ENCODE measurements at regions not wholly inside any gene's neighbourhood (a gene's known extent, or its start where the extent isn't known, plus 50 kb on each side); places are given as distances from the start of the nearest gene placed in this dataset.

- no peak overlapping the region for H3K27ac ChIP-seq (ENCODE audit: low read length)
- WGBS (ENCODE audit: insufficient coverage): no CpG with 5 or more reads among the region's 2 CpGs
- H3K4me1 ChIP-seq (ENCODE audit: control insufficient read depth, insufficient read depth, low read length): peaks cover 4% of the 10 kb centered on the region
- no peaks in the 10 kb centered on the region for H3K27me3 ChIP-seq (ENCODE audit: control insufficient read depth, insufficient read depth, low read length)
- no peak for DNase-seq
- H3K36me3 ChIP-seq (ENCODE audit: control insufficient read depth, insufficient read depth, low read length): no peaks in the 10 kb centered on the region
- no peaks in the 10 kb centered on the region for H3K9me3 ChIP-seq (replicated peaks; ENCODE audit: control insufficient read depth, low read depth, low read length)
- H3K4me3 ChIP-seq (ENCODE audit: low read length): no peak overlapping the region
Observed at GRCh38 chr10:63773962-63774361, 252.8 kb downstream of the REEP3 start.

DNA sequence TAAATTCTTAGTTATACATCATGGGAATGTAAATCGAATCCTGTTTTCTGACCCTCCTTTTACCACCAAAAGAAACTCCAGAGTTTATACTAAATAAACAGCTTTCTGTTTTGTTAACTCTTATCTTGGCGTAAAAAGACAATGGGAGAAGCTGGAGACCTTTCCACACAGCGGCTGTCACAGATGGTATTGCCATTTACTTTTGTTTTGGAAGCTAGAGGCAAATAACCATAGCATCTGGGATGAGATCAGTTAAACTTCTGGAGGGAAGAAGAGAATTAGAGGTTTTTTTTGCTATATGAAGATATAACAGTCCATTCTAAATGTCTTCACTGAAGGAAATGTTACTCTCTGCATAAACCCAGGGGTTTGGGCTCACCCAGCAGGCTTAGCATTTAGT lies 258.9 kb downstream of the REEP3 start:
- no peaks in the 10 kb centered on the region for H3K27me3 ChIP-seq (ENCODE audit: control insufficient read depth, insufficient read depth, low read length)
- H3K4me3 ChIP-seq (ENCODE audit: low read length): no peak overlapping the region
- H3K4me1 ChIP-seq (ENCODE audit: control insufficient read depth, insufficient read depth, low read length): peaks cover 4% of the 10 kb centered on the region
- WGBS (ENCODE audit: insufficient coverage): no CpG with 5 or more reads among the region's 3 CpGs
- H3K36me3 ChIP-seq (ENCODE audit: control insufficient read depth, insufficient read depth, low read length): no peaks in the 10 kb centered on the region
- DNase-seq: peak; percentile 85
- peak overlapping the region; percentile 47 for H3K27ac ChIP-seq (ENCODE audit: low read length)
- H3K9me3 ChIP-seq (replicated peaks; ENCODE audit: control insufficient read depth, low read depth, low read length): no peaks in the 10 kb centered on the region

GRCh38 chr10:63781226-63781625 lies 260.0 kb downstream of the REEP3 start:
- no peaks in the 10 kb centered on the region for H3K36me3 ChIP-seq (ENCODE audit: control insufficient read depth, insufficient read depth, low read length)
- 100% methylated on average over 1 of the region's 3 CpGs for WGBS (ENCODE audit: insufficient coverage)
- no peaks in the 10 kb centered on the region for H3K4me1 ChIP-seq (ENCODE audit: control insufficient read depth, insufficient read depth, low read length)
- H3K27ac ChIP-seq (ENCODE audit: low read length): no peak overlapping the region
- DNase-seq: no peak
- no peak overlapping the region for H3K4me3 ChIP-seq (ENCODE audit: low read length)
- H3K27me3 ChIP-seq (ENCODE audit: control insufficient read depth, insufficient read depth, low read length): no peaks in the 10 kb centered on the region
- no peaks in the 10 kb centered on the region for H3K9me3 ChIP-seq (replicated peaks; ENCODE audit: control insufficient read depth, low read depth, low read length)

DNA sequence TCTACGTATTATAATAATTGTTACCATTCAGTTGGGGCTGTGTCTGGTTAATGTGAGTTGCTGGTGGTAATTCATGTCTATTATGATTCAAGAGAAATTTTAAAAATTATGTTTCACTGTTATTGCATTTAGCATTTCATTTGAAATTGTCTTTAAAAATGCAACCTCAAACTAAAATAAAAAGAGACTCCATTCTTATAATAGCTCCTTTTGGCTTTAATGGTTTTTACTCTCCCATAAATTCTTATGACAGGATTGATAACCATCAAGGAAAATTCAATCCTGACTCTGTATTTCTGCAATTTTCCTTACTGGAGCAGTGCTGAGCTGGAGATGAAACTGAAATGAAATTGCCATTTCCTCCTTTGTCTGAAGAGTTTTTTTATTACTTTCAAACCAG lies 262.7 kb downstream of the REEP3 start:
- Histone ChIP-seq H3K4me3 (ENCODE audit: low read length) (no peak overlapping the region), H3K4me1 (ENCODE audit: control insufficient read depth, insufficient read depth, low read length) (peaks cover 2% of the 10 kb centered on the region), H3K27me3 (ENCODE audit: control insufficient read depth, insufficient read depth, low read length) (no peaks in the 10 kb centered on the region), H3K36me3 (ENCODE audit: control insufficient read depth, insufficient read depth, low read length) (no peaks in the 10 kb centered on the region), H3K27ac (ENCODE audit: low read length) (no peak overlapping the region), H3K9me3 (replicated peaks; ENCODE audit: control insufficient read depth, low read depth, low read length) (no peaks in the 10 kb centered on the region)
- no CpG with 5 or more reads among the region's 1 CpG for WGBS (ENCODE audit: insufficient coverage)
- no peak for DNase-seq

- H3K27ac ChIP-seq (ENCODE audit: low read length): no peak overlapping the region
- no peaks in the 10 kb centered on the region for H3K36me3 ChIP-seq (ENCODE audit: control insufficient read depth, insufficient read depth, low read length)
- WGBS (ENCODE audit: insufficient coverage): 54% methylated on average over 2 of the region's 3 CpGs
- peaks cover 2% of the 10 kb centered on the region for H3K4me1 ChIP-seq (ENCODE audit: control insufficient read depth, insufficient read depth, low read length)
- H3K27me3 ChIP-seq (ENCODE audit: control insufficient read depth, insufficient read depth, low read length): no peaks in the 10 kb centered on the region
- peaks cover 2% of the 10 kb centered on the region for H3K9me3 ChIP-seq (replicated peaks; ENCODE audit: control insufficient read depth, low read depth, low read length)
- peak; percentile 18 for DNase-seq
- no peak overlapping the region for H3K4me3 ChIP-seq (ENCODE audit: low read length)
Observed at GRCh38 chr10:63788152-63788821, 267.1 kb downstream of the REEP3 start.

DNA sequence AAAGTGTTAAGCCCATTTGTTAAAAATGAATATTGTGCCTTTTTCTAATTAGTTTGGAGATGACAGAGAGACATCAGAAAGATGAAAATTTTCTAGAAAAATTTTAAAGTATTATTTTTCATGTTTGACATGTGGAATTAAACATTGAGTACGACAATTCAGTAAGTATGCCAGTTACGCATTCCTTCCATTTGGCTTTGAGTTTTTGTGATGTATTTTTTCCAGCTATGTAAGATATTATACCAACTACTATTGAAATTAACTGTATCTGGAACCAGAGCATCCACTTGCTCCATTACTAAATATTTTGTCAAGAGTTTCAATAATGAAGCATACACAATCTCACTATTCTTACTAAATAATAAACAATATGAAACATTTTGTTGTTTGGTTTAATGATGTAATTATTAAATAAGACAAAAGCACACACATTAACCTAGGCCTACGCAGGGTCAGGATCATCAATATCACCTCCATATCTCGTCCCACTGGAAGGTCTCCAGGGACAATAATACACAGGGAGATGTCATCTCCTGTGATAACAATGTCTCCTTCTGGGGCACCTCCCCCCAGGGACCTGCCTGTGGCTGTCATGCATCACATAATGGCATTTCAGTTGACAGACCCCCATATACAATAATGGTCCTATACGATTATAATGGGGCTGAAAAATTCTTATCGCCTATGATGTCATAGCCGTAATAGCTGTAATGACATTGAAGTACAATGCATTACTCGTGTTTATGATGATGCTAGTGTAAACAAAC lies 274.1 kb downstream of the REEP3 start:
- DNase-seq: peak; percentile 66
- Histone ChIP-seq H3K27me3 (ENCODE audit: control insufficient read depth, insufficient read depth, low read length) (no peaks in the 10 kb centered on the region), H3K27ac (ENCODE audit: low read length) (no peak overlapping the region), H3K36me3 (ENCODE audit: control insufficient read depth, insufficient read depth, low read length) (no peaks in the 10 kb centered on the region), H3K4me1 (ENCODE audit: control insufficient read depth, insufficient read depth, low read length) (peaks cover 8% of the 10 kb centered on the region), H3K9me3 (replicated peaks; ENCODE audit: control insufficient read depth, low read depth, low read length) (peaks cover 4% of the 10 kb centered on the region), H3K4me3 (ENCODE audit: low read length) (no peak overlapping the region)
- no CpG with 5 or more reads among the region's 8 CpGs for WGBS (ENCODE audit: insufficient coverage)

DNA sequence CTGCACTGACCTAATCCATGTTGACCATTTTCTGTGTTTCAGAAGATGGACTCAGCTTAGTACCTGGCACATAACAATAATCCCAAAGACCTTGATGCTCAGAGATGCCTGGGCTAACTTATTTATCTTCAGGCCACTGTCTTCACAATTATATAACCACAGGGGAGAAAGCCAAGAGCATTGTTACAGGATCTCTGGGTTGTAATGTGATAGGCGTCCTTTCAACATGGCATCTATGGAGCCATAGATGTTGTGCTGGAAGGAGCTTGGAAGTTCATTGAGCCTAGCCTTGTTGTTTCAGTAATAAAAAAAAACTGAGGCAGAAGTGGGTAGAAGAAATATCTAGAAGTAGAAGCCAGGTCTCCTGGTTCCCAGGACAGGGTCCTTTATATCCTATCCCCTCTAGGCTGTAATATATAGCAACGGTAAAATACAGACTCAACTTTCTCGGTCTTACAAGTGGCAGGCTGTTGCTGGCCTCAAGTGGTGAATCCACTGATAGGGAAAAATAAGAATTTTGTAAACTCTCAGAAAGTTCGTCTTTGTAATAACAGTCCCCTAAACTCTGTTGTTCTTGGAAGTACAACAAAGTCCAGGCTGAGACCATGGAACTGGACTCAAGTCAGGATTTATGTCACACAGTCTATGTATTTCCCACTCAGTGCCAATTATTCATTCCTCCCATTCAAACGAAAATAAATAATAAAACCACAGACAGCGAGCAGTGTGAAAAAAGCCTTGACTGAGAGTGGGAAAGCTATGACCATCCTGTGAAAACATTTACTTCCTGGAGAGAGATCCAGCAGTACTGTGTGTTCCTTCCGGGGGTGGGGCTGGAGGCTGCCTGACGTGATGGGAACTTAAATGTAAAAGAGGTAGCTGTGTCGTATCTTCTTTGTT lies 277.6 kb downstream of the REEP3 start:
- Histone ChIP-seq H3K4me3 (ENCODE audit: low read length) (no peak overlapping the region), H3K4me1 (ENCODE audit: control insufficient read depth, insufficient read depth, low read length) (peaks cover 8% of the 10 kb centered on the region), H3K36me3 (ENCODE audit: control insufficient read depth, insufficient read depth, low read length) (no peaks in the 10 kb centered on the region), H3K9me3 (replicated peaks; ENCODE audit: control insufficient read depth, low read depth, low read length) (no peaks in the 10 kb centered on the region), H3K27me3 (ENCODE audit: control insufficient read depth, insufficient read depth, low read length) (no peaks in the 10 kb centered on the region), H3K27ac (ENCODE audit: low read length) (peak overlapping the region; percentile 68)
- WGBS (ENCODE audit: insufficient coverage): 13% methylated on average over 3 of the region's 9 CpGs
- DNase-seq: peak; percentile 89

DNA sequence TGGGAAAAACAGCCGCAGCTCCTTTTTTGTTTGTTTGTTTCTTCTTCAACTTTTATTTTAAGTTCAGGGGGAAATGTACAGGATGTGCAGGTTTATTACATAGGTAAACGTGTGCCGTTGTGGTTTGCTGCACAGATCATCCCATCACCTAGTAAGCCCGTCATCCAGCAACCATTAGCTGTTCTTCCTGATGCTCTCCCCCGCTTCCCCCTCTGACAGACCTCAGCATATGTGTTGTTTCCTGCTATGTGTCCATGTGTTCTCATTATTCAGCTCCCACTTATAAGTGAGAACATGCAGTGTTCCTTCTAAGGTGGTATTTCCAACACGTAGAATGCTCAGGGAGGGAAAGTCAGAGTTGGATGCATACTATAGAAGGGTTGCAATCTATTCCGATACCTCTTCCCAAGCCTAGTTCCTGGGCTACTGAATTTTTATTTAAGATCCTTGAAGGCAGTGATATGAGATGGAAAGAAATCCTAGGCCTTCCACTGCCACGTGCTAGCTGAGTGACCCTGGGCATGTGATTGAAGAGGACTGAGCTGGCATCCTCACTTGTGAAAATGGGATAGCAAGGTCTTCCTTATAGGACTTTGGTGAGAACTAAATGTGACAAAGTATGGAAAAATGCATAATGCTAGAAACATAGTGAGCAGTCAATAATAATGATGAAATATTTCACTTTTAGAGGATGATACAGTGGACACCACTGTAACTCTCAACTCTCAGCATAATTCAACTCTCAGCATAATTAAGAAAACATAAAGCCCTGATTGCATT lies 278.5 kb downstream of the REEP3 start:
- DNase-seq: no peak
- Histone ChIP-seq H3K27ac (ENCODE audit: low read length) (peak overlapping the region; percentile 68), H3K9me3 (replicated peaks; ENCODE audit: control insufficient read depth, low read depth, low read length) (no peaks in the 10 kb centered on the region), H3K27me3 (ENCODE audit: control insufficient read depth, insufficient read depth, low read length) (no peaks in the 10 kb centered on the region), H3K4me3 (ENCODE audit: low read length) (no peak overlapping the region), H3K36me3 (ENCODE audit: control insufficient read depth, insufficient read depth, low read length) (no peaks in the 10 kb centered on the region), H3K4me1 (ENCODE audit: control insufficient read depth, insufficient read depth, low read length) (peaks cover 8% of the 10 kb centered on the region)
- 100% methylated on average over 1 of the region's 8 CpGs for WGBS (ENCODE audit: insufficient coverage)

- H3K27me3 ChIP-seq (ENCODE audit: control insufficient read depth, insufficient read depth, low read length): no peaks in the 10 kb centered on the region
- no peak overlapping the region for H3K4me3 ChIP-seq (ENCODE audit: low read length)
- H3K4me1 ChIP-seq (ENCODE audit: control insufficient read depth, insufficient read depth, low read length): peaks cover 8% of the 10 kb centered on the region
- peak; percentile 56 for DNase-seq
- H3K36me3 ChIP-seq (ENCODE audit: control insufficient read depth, insufficient read depth, low read length): no peaks in the 10 kb centered on the region
- no CpG with 5 or more reads among the region's 4 CpGs for WGBS (ENCODE audit: insufficient coverage)
- H3K27ac ChIP-seq (ENCODE audit: low read length): no peak overlapping the region
- H3K9me3 ChIP-seq (replicated peaks; ENCODE audit: control insufficient read depth, low read depth, low read length): no peaks in the 10 kb centered on the region
Observed at GRCh38 chr10:63801166-63801565, 280.0 kb downstream of the REEP3 start.
